T-helper 2 cell treated with Interferon-gamma antibody and Interleukin-4, amounts not matched to agents 5 μg/mL and 100 μg/mL, for 36 hours (primary cell): ENCODE measurements at regions not wholly inside any gene's neighbourhood (a gene's known extent, or its start where the extent isn't known, plus 50 kb on each side); places are given as distances from the start of the nearest gene placed in this dataset.
"Not testable (repeated sequence)": the region's sequence is repeated elsewhere in the genome, so short reads cannot be mapped to it uniquely, and the experiment has no call there.

Experiments
- DNase-seq: peaks from one replicate; pipeline ENCODE4 v3.0.0; 2021; ENCODE audit warnings: low spot score
- H3K27ac Mint-ChIP-seq: one replicate; pipeline ENCODE4 v1.8.0; 2021; ENCODE audit warnings: mild to moderate bottlenecking, mixed read lengths
- H3K27me3 Mint-ChIP-seq: one replicate; pipeline ENCODE4 v1.8.0; 2021; ENCODE audit warnings: low read depth, mixed read lengths
- H3K36me3 Mint-ChIP-seq: one replicate; pipeline ENCODE4 v1.8.0; 2021; ENCODE audit warnings: low read depth, mixed read lengths
- H3K4me1 Mint-ChIP-seq: one replicate; pipeline ENCODE4 v1.8.0; 2021; ENCODE audit warnings: low read depth, mixed read lengths
- H3K4me3 Mint-ChIP-seq: one replicate; pipeline ENCODE4 v1.8.0; 2022; ENCODE audit warnings: mild to moderate bottlenecking, moderate library complexity, mixed read lengths
- H3K9me3 Mint-ChIP-seq: one replicate; pipeline ENCODE4 v1.8.0; 2021; ENCODE audit warnings: mixed read lengths

- H3K9me3 Mint-ChIP-seq: no peaks in the 10 kb centered on the region
- DNase-seq: no peak
- no peaks in the 10 kb centered on the region for H3K4me1 Mint-ChIP-seq
- H3K4me3 Mint-ChIP-seq: no peak overlapping the region
- no peaks in the 10 kb centered on the region for H3K27me3 Mint-ChIP-seq
- H3K27ac Mint-ChIP-seq: no peak overlapping the region
- no peaks in the 10 kb centered on the region for H3K36me3 Mint-ChIP-seq
Observed at GRCh38 chr7:46071076-46071475, 150.0 kb upstream of the IGFBP3 start.

- DNase-seq: no peak
- Mint-ChIP-seq H3K36me3 (no peaks in the 10 kb centered on the region), H3K4me3 (no peak overlapping the region), H3K27me3 (no peaks in the 10 kb centered on the region), H3K27ac (no peak overlapping the region), H3K9me3 (no peaks in the 10 kb centered on the region), H3K4me1 (no peaks in the 10 kb centered on the region)
Observed at GRCh38 chr7:46068159-46068558, 147.1 kb upstream of the IGFBP3 start.

GRCh38 chr7:46059308-46060020 lies 138.4 kb upstream of the IGFBP3 start:
- H3K27ac Mint-ChIP-seq: no peak overlapping the region
- H3K9me3 Mint-ChIP-seq: no peaks in the 10 kb centered on the region
- no peaks in the 10 kb centered on the region for H3K4me1 Mint-ChIP-seq

GRCh38 chr7:46058086-46058823 lies 137.2 kb upstream of the IGFBP3 start:
- no peak for DNase-seq
- H3K4me3 Mint-ChIP-seq: no peak overlapping the region
- no peaks in the 10 kb centered on the region for H3K4me1 Mint-ChIP-seq
- H3K27me3 Mint-ChIP-seq: no peaks in the 10 kb centered on the region
- H3K9me3 Mint-ChIP-seq: no peaks in the 10 kb centered on the region
- no peaks in the 10 kb centered on the region for H3K36me3 Mint-ChIP-seq
- no peak overlapping the region for H3K27ac Mint-ChIP-seq

More at GRCh38 chr7:46059308-46060020, 138.4 kb upstream of the IGFBP3 start:
- Mint-ChIP-seq H3K27me3 (no peaks in the 10 kb centered on the region), H3K36me3 (no peaks in the 10 kb centered on the region), H3K4me3 (no peak overlapping the region)
- DNase-seq: no peak

GRCh38 chr7:46054915-46055314 lies 133.8 kb upstream of the IGFBP3 start:
- Mint-ChIP-seq H3K27ac (no peak overlapping the region), H3K9me3 (no peaks in the 10 kb centered on the region), H3K36me3 (no peaks in the 10 kb centered on the region), H3K27me3 (no peaks in the 10 kb centered on the region), H3K4me1 (no peaks in the 10 kb centered on the region), H3K4me3 (no peak overlapping the region)
- DNase-seq: no peak

GRCh38 chr7:46054272-46054671 lies 133.2 kb upstream of the IGFBP3 start:
- Mint-ChIP-seq H3K27ac (no peak overlapping the region), H3K36me3 (no peaks in the 10 kb centered on the region), H3K9me3 (no peaks in the 10 kb centered on the region), H3K27me3 (no peaks in the 10 kb centered on the region), H3K4me3 (no peak overlapping the region), H3K4me1 (no peaks in the 10 kb centered on the region)
- no peak for DNase-seq

GRCh38 chr7:46047581-46047980 lies 126.5 kb upstream of the IGFBP3 start:
- Mint-ChIP-seq H3K36me3 (no peaks in the 10 kb centered on the region), H3K27ac (no peak overlapping the region), H3K27me3 (no peaks in the 10 kb centered on the region), H3K4me1 (no peaks in the 10 kb centered on the region), H3K9me3 (no peaks in the 10 kb centered on the region), H3K4me3 (no peak overlapping the region)
- no peak for DNase-seq

GRCh38 chr7:46043338-46043737 lies 122.3 kb upstream of the IGFBP3 start:
- not testable (repeated sequence) for H3K27me3 Mint-ChIP-seq, H3K27ac Mint-ChIP-seq, H3K9me3 Mint-ChIP-seq, H3K4me3 Mint-ChIP-seq, H3K4me1 Mint-ChIP-seq, H3K36me3 Mint-ChIP-seq, DNase-seq

GRCh38 chr7:46039813-46040212 lies 118.7 kb upstream of the IGFBP3 start:
- H3K27ac Mint-ChIP-seq, H3K4me3 Mint-ChIP-seq, H3K9me3 Mint-ChIP-seq, DNase-seq, H3K36me3 Mint-ChIP-seq, H3K4me1 Mint-ChIP-seq, H3K27me3 Mint-ChIP-seq: not testable (repeated sequence)

GRCh38 chr7:46035166-46035565 lies 114.1 kb upstream of the IGFBP3 start:
- H3K4me3 Mint-ChIP-seq: no peak overlapping the region
- H3K4me1 Mint-ChIP-seq: no peaks in the 10 kb centered on the region
- DNase-seq: no peak
- no peaks in the 10 kb centered on the region for H3K36me3 Mint-ChIP-seq
- no peaks in the 10 kb centered on the region for H3K27me3 Mint-ChIP-seq
- no peak overlapping the region for H3K27ac Mint-ChIP-seq
- H3K9me3 Mint-ChIP-seq: no peaks in the 10 kb centered on the region

GRCh38 chr7:46034056-46034768 lies 113.1 kb upstream of the IGFBP3 start:
- DNase-seq: no peak
- Mint-ChIP-seq H3K4me3 (no peak overlapping the region), H3K27me3 (no peaks in the 10 kb centered on the region), H3K9me3 (no peaks in the 10 kb centered on the region), H3K27ac (no peak overlapping the region), H3K36me3 (no peaks in the 10 kb centered on the region), H3K4me1 (no peaks in the 10 kb centered on the region)

GRCh38 chr7:46033592-46033991 lies 112.5 kb upstream of the IGFBP3 start:
- no peak overlapping the region for H3K27ac Mint-ChIP-seq
- H3K36me3 Mint-ChIP-seq: no peaks in the 10 kb centered on the region
- H3K4me3 Mint-ChIP-seq: no peak overlapping the region
- H3K4me1 Mint-ChIP-seq: no peaks in the 10 kb centered on the region
- H3K9me3 Mint-ChIP-seq: no peaks in the 10 kb centered on the region
- DNase-seq: no peak
- no peaks in the 10 kb centered on the region for H3K27me3 Mint-ChIP-seq

GRCh38 chr7:46032942-46033341 lies 111.9 kb upstream of the IGFBP3 start:
- H3K27ac Mint-ChIP-seq: no peak overlapping the region
- no peak overlapping the region for H3K4me3 Mint-ChIP-seq
- H3K27me3 Mint-ChIP-seq: no peaks in the 10 kb centered on the region
- H3K4me1 Mint-ChIP-seq: no peaks in the 10 kb centered on the region
- no peaks in the 10 kb centered on the region for H3K9me3 Mint-ChIP-seq
- DNase-seq: no peak
- no peaks in the 10 kb centered on the region for H3K36me3 Mint-ChIP-seq

- no peaks in the 10 kb centered on the region for H3K27me3 Mint-ChIP-seq
- H3K4me1 Mint-ChIP-seq: no peaks in the 10 kb centered on the region
- no peak overlapping the region for H3K27ac Mint-ChIP-seq
- no peaks in the 10 kb centered on the region for H3K36me3 Mint-ChIP-seq
- no peaks in the 10 kb centered on the region for H3K9me3 Mint-ChIP-seq
- H3K4me3 Mint-ChIP-seq: no peak overlapping the region
- DNase-seq: no peak
Observed at GRCh38 chr7:46032353-46032752, 111.3 kb upstream of the IGFBP3 start.
